Stomach (tissue), 4 donors: ENCODE measurements at regions not wholly inside any gene's neighbourhood (a gene's known extent, or its start where the extent isn't known, plus 50 kb on each side); places are given as distances from the start of the nearest gene placed in this dataset.

Source experiments
- CTCF ChIP-seq, 7 experiments: fragments of 450-650 bp in 4 of 7; fragments of 200-600 bp in 3 of 7; sonication (generic) in 3 of 7; IDR thresholded peaks; one replicate each; pipeline ENCODE4 v1.5.1; 2016 to 2019; ENCODE audit warnings: antibody characterized with exemption in 7 of 7, control low read depth in 2 of 7, mild to moderate bottlenecking in 1 of 7
- POLR2A ChIP-seq, 4 donors: fragments of 450-650 bp; IDR thresholded peaks; one replicate each; pipeline ENCODE4 v1.6.1; 2016; ENCODE audit warnings: antibody characterized with exemption in 4 of 4, control low read depth in 2 of 4, mild to moderate bottlenecking in 1 of 4, moderate library complexity in 1 of 4
- POLR2AphosphoS5 ChIP-seq, 3 donors: sonication (generic); formaldehyde crosslinking; IDR thresholded peaks; one replicate each; pipeline ENCODE4 v1.6.1; 2016; ENCODE audit warnings: antibody characterized with exemption in 3 of 3

GRCh38 chr9:90985631-90986030, 184.0 kb downstream of the SYK start:
- TF ChIP-seq POLR2A (IDR thresholded peaks at IDR 0.05) (no peak), CTCF (IDR thresholded peaks at IDR 0.05) (no peak), POLR2AphosphoS5 (IDR thresholded peaks at IDR 0.05) (no peak)
